ENCODE measurements at regions not wholly inside any gene's neighbourhood (a gene's known extent, or its start where the extent isn't known, plus 50 kb on each side); places are given as distances from the start of the nearest gene placed in this dataset.

- H3K27ac ChIP-seq (ENCODE audit: low read depth, low read length) = no peak overlapping the region
- H3K4me3 ChIP-seq (replicated peaks in 1 of 2; ENCODE audit: low read depth in 1 of 2, low read length in 2 of 2) = no peak overlapping the region
- intact Hi-C loops (cut with micrococcal nuclease) = no loop called here
- ATAC-seq = no peak
- DNase-seq (ENCODE audit: low read depth, low spot score) = no peak
- no peak overlapping the region for H3K9ac ChIP-seq (ENCODE audit: low read length)
- H3K79me2 ChIP-seq (ENCODE audit: insufficient read depth, low read length) = no peaks in the 10 kb centered on the region
- CTCF ChIA-PET = no interaction called here
- no peaks in the 10 kb centered on the region for H3K36me3 ChIP-seq (ENCODE audit: control insufficient read depth in 1 of 2, insufficient read depth in 2 of 2, low read length in 2 of 2)
- POLR2A ChIA-PET = no interaction called here
- no peaks in the 10 kb centered on the region for H3K9me2 ChIP-seq (ENCODE audit: insufficient read depth)
- no peaks in the 10 kb centered on the region for H4K20me1 ChIP-seq (ENCODE audit: insufficient read depth)
- H3K27me3 ChIP-seq (ENCODE audit: insufficient read depth, low read length) = no peaks in the 10 kb centered on the region
- TF ChIP-seq ZNF274 (IDR thresholded peaks at IDR 0.05; ENCODE audit: low read depth, low read length) (no peak), ELF1 (IDR thresholded peaks at IDR 0.05; ENCODE audit: borderline replicate concordance, low read depth) (no peak), CBX3 (IDR thresholded peaks at IDR 0.05; ENCODE audit: low read depth) (no peak), EGR1 (IDR thresholded peaks at IDR 0.05; ENCODE audit: low read depth) (no peak), POLR2AphosphoS5 (IDR thresholded peaks at IDR 0.05; ENCODE audit: low read depth, low read length) (no peak), RAD21 (IDR thresholded peaks at IDR 0.05; ENCODE audit: low read depth) (no peak), FOSL1 (IDR thresholded peaks at IDR 0.05; ENCODE audit: low read depth) (no peak), ZFX (IDR thresholded peaks at IDR 0.05) (no peak), TCF7L2 (IDR thresholded peaks at IDR 0.05; ENCODE audit: borderline replicate concordance, extremely low read depth, insufficient read depth, insufficient read length) (no peak), SRF (IDR thresholded peaks at IDR 0.05; ENCODE audit: low read depth) (no peak)
- H3K4me2 ChIP-seq (ENCODE audit: low read length) = no peak overlapping the region
- no peaks in the 10 kb centered on the region for H3K4me1 ChIP-seq (ENCODE audit: control insufficient read depth in 1 of 2, insufficient read depth in 2 of 2, low read length in 2 of 2)
- BruUV-seq (replicated peaks) = no TSS peak
- RAD21 ChIA-PET (ENCODE audit: low non-redundant PET in 1 of 2, low total read pairs in 2 of 2, uncharacterized antibody in 2 of 2, unreplicated experiment in 2 of 2) = no interaction called here
- H3K9me3 ChIP-seq (ENCODE audit: control insufficient read depth in 1 of 2, insufficient read depth in 1 of 2, low read depth in 1 of 2, low read length in 2 of 2) = no peaks in the 10 kb centered on the region
- no peak overlapping the region for H2AFZ ChIP-seq (ENCODE audit: low read depth, low read length, poor library complexity, severe bottlenecking)
Observed at GRCh38 chr6:14428269-14428668, 310.7 kb downstream of the CD83 start.

- intact Hi-C loops (cut with micrococcal nuclease) = no loop called here
- Histone ChIP-seq H4K20me1 (ENCODE audit: insufficient read depth) (no peaks in the 10 kb centered on the region), H3K79me2 (ENCODE audit: insufficient read depth, low read length) (no peaks in the 10 kb centered on the region), H3K4me1 (ENCODE audit: control insufficient read depth in 1 of 2, insufficient read depth in 2 of 2, low read length in 2 of 2) (no peaks in the 10 kb centered on the region), H3K4me3 (replicated peaks in 1 of 2; ENCODE audit: low read depth in 1 of 2, low read length in 2 of 2) (no peak overlapping the region), H2AFZ (ENCODE audit: low read depth, low read length, poor library complexity, severe bottlenecking) (no peak overlapping the region), H3K9ac (ENCODE audit: low read length) (no peak overlapping the region), H3K27me3 (ENCODE audit: insufficient read depth, low read length) (no peaks in the 10 kb centered on the region), H3K9me2 (ENCODE audit: insufficient read depth) (no peaks in the 10 kb centered on the region), H3K36me3 (ENCODE audit: control insufficient read depth in 1 of 2, insufficient read depth in 2 of 2, low read length in 2 of 2) (no peaks in the 10 kb centered on the region), H3K9me3 (ENCODE audit: control insufficient read depth in 1 of 2, insufficient read depth in 1 of 2, low read depth in 1 of 2, low read length in 2 of 2) (no peaks in the 10 kb centered on the region), H3K27ac (ENCODE audit: low read depth, low read length) (no peak overlapping the region), H3K4me2 (ENCODE audit: low read length) (no peak overlapping the region)
- TF ChIP-seq SRF (IDR thresholded peaks at IDR 0.05; ENCODE audit: low read depth) = no peak
- TF ChIP-seq SIN3A (IDR thresholded peaks at IDR 0.05; ENCODE audit: low read depth) = no peak
- no peak for TF ChIP-seq ELF1 (IDR thresholded peaks at IDR 0.05; ENCODE audit: borderline replicate concordance, low read depth)
- TF ChIP-seq REST (IDR thresholded peaks at IDR 0.05; ENCODE audit: low read depth) = no peak
- TF ChIP-seq ATF3 (IDR thresholded peaks at IDR 0.05) = no peak
- no peak for TF ChIP-seq EZH2 (IDR thresholded peaks at IDR 0.05)
- TF ChIP-seq MAX (IDR thresholded peaks at IDR 0.05) = no peak
- no peak for TF ChIP-seq ZFX (IDR thresholded peaks at IDR 0.05)
- TF ChIP-seq POLR2AphosphoS5 (IDR thresholded peaks at IDR 0.05; ENCODE audit: low read depth, low read length) = no peak
- no peak for TF ChIP-seq CBX3 (IDR thresholded peaks at IDR 0.05; ENCODE audit: low read depth)
- TF ChIP-seq TCF7L2 (IDR thresholded peaks at IDR 0.05; ENCODE audit: borderline replicate concordance, extremely low read depth, insufficient read depth, insufficient read length) = no peak
- no peak for TF ChIP-seq POLR2A (IDR thresholded peaks at IDR 0.05; ENCODE audit: borderline replicate concordance, extremely low read depth, insufficient read depth, insufficient read length)
- ChIA-PET CTCF (no interaction called here), RAD21 (ENCODE audit: low non-redundant PET in 1 of 2, low total read pairs in 2 of 2, uncharacterized antibody in 2 of 2, unreplicated experiment in 2 of 2) (no interaction called here), POLR2A (no interaction called here)
- ATAC-seq = no peak
- no peak for DNase-seq (ENCODE audit: low read depth, low spot score)
- BruUV-seq (replicated peaks) = no TSS peak
Observed at GRCh38 chr6:14429396-14429795, 311.8 kb downstream of the CD83 start.

Measured in HCT116 (cell line).